ENCODE measurements at regions not wholly inside any gene's neighbourhood (a gene's known extent, or its start where the extent isn't known, plus 50 kb on each side); places are given as distances from the start of the nearest gene placed in this dataset.
"Not testable (repeated sequence)": the region's sequence is repeated elsewhere in the genome, so short reads cannot be mapped to it uniquely, and the experiment has no call there.

DNA sequence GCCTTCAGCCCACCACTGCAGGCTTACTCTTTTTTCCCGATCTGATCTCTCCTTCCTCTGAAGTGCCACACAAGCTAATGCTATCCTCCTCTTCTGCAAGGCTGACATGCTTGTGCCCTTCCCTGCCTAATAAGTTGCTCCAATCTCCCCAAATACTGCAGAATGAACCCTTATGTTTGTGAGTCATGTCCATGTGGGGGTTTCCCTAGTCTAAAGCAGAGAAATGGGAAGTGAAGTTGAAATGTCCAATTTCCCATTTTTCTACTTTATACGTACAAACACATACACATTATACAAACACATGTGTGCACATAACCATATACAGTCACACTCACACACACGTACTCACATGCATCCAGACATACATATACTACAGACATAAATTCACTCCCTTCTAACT lies 288.1 kb upstream of the CELF4 start:
- no peak overlapping the region for H3K4me3 ChIP-seq (ENCODE audit: low read length)
- no peaks in the 10 kb centered on the region for H3K4me1 ChIP-seq (ENCODE audit: control insufficient read depth, insufficient read depth, low read length)
- H3K27me3 ChIP-seq (ENCODE audit: control insufficient read depth, insufficient read depth): no peaks in the 10 kb centered on the region
- no peaks in the 10 kb centered on the region for H3K9me3 ChIP-seq (ENCODE audit: control insufficient read depth, low read length)
- H3K27ac ChIP-seq (ENCODE audit: low read length): no peak overlapping the region
- intact Hi-C loops (cut with DNase I): no loop called here
- no peak for DNase-seq
- ATAC-seq: no peak
- 82% methylated on average over 3 of the region's 3 CpGs for WGBS

DNA sequence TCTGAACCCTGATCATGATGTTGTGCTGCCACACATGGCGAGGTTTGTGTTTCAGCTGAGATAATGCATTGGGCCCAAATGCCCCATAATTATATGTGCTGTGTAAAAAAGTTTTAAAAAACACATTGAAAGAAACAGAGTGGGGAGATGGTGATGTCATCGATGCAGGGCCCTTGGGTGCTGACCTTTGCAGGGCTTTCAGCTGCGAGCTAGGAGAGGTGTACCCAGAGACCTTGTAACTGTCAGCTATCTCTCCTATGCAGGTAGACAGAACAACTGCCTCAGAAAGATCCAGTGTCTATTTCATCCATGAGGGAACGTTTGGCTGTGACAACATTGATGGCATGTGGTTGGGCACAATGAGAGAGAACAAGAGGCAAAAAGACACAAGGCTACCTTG lies 286.9 kb upstream of the CELF4 start:
- ATAC-seq: no peak
- H3K9me3 ChIP-seq (ENCODE audit: control insufficient read depth, low read length): no peaks in the 10 kb centered on the region
- H3K27me3 ChIP-seq (ENCODE audit: control insufficient read depth, insufficient read depth): no peaks in the 10 kb centered on the region
- no peak overlapping the region for H3K27ac ChIP-seq (ENCODE audit: low read length)
- no peak overlapping the region for H3K4me3 ChIP-seq (ENCODE audit: low read length)
- 70% methylated on average over 4 of the region's 4 CpGs for WGBS
- DNase-seq: no peak
- no peaks in the 10 kb centered on the region for H3K4me1 ChIP-seq (ENCODE audit: control insufficient read depth, insufficient read depth, low read length)
- intact Hi-C loops (cut with DNase I): no loop called here

DNA sequence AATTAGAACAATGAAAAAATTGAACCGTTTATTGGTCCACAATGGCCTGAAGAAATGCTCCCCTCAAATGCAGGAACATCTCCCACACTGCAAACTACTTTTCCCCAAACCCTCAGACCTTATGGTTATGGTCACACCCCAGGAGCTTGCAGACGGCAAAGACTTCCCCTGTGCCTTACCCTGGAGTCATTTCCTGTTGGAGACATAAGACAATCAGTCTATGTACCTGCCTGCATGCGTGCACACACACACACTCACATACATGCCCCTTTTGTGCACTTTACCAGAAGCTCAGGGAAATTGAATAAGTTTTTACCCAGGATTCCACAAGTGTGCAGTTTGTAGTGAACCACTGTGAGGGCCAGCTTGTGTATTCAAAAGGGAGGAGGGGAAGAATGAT lies 281.9 kb upstream of the CELF4 start:
- 72% methylated on average over 3 of the region's 3 CpGs for WGBS
- H3K9me3 ChIP-seq (ENCODE audit: control insufficient read depth, low read length): no peaks in the 10 kb centered on the region
- intact Hi-C loops (cut with DNase I): no loop called here
- no peaks in the 10 kb centered on the region for H3K4me1 ChIP-seq (ENCODE audit: control insufficient read depth, insufficient read depth, low read length)
- ATAC-seq (no peak), DNase-seq (no peak)
- H3K27me3 ChIP-seq (ENCODE audit: control insufficient read depth, insufficient read depth): no peaks in the 10 kb centered on the region
- no peak overlapping the region for H3K27ac ChIP-seq (ENCODE audit: low read length)
- H3K4me3 ChIP-seq (ENCODE audit: low read length): no peak overlapping the region

DNA sequence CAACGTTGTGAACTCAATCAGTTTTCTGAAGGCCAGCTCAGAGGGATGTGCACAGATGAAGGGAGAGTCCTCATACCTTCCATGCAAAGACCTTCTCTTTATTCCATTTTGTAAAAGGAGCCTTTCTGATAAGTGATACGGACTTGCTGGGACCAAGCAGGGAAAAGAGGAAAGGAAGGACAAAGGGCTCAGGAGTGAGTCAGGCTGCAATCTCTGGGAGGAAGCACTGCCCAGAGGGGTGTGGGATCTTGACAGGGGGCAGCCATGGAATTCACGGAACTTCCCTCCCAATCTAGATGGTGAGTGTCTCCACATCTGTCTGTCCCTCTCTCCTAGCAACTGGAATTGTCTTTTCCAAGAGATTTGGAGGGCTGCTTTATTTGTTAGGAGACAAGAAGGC lies 281.4 kb upstream of the CELF4 start:
- intact Hi-C loops (cut with DNase I): no loop called here
- DNase-seq: no peak
- Histone ChIP-seq H3K4me1 (ENCODE audit: control insufficient read depth, insufficient read depth, low read length) (no peaks in the 10 kb centered on the region), H3K27ac (ENCODE audit: low read length) (no peak overlapping the region), H3K9me3 (ENCODE audit: control insufficient read depth, low read length) (no peaks in the 10 kb centered on the region), H3K4me3 (ENCODE audit: low read length) (no peak overlapping the region), H3K27me3 (ENCODE audit: control insufficient read depth, insufficient read depth) (no peaks in the 10 kb centered on the region)
- 41% methylated on average over 3 of the region's 3 CpGs for WGBS
- peak in 1 of 2 donors; percentile 61 for ATAC-seq

DNA sequence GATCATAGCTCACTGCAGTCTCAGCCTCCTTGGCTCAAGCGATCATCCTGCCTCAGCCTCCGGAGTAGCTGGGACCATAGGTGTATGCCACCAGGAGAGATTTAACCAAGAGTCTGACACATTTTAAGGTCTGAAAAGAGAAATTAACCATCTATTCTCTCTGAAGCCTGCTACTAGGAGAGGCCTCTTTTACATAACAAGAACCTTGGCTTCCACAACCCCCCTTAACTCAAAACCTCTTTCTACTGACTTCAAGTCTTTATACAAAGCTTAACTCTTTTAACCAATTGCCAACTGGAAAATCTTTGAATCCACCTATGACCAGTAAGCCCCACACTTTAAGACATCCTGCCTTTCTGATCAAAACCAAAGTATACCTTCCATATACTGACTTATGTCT lies 279.9 kb upstream of the CELF4 start:
- no peak for DNase-seq
- no peak for ATAC-seq
- WGBS: 88% methylated on average over 2 of the region's 2 CpGs
- Histone ChIP-seq H3K4me1 (ENCODE audit: control insufficient read depth, insufficient read depth, low read length) (no peaks in the 10 kb centered on the region), H3K9me3 (ENCODE audit: control insufficient read depth, low read length) (no peaks in the 10 kb centered on the region), H3K4me3 (ENCODE audit: low read length) (no peak overlapping the region), H3K27ac (ENCODE audit: low read length) (no peak overlapping the region), H3K27me3 (ENCODE audit: control insufficient read depth, insufficient read depth) (no peaks in the 10 kb centered on the region)
- intact Hi-C loops (cut with DNase I): no loop called here

DNA sequence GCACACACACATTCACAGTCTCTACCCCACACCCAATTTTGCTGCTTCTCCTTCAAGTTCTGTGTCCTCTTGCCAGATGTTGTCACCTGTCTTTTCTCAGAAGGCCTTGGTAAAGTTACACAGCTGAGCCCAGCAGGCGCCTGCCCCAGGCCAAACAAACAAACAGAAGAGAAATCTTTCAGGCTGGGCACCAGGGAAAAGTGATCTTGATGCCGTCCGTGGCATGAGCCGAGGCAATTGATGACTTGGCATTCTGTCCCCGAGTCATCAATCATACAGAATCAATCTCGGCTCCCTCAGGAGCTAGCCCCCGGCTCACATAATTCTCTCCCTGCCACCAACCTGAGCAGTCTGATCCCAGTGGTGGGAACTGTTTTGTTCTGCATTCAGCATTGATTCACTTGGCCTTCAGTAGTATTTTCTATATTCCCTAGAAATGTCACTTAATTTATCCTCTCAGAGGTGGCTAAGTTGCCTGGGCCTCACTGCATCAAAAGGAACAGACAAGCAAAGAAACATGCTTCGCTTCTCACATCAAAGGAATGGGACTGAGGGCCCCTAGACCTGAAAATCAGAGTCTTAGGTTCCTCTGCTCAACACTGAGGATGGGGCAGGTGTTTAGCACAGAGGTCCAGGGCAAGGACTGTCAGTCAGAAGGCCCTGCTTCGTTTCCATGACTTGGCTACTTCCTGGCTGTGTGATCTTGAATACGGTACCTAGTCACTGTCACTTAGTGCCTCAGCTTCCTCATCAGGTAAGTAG lies 278.8 kb upstream of the CELF4 start:
- 68% methylated on average over 10 of the region's 10 CpGs for WGBS
- intact Hi-C loops (cut with DNase I): no loop called here
- no peak for ATAC-seq

DNA sequence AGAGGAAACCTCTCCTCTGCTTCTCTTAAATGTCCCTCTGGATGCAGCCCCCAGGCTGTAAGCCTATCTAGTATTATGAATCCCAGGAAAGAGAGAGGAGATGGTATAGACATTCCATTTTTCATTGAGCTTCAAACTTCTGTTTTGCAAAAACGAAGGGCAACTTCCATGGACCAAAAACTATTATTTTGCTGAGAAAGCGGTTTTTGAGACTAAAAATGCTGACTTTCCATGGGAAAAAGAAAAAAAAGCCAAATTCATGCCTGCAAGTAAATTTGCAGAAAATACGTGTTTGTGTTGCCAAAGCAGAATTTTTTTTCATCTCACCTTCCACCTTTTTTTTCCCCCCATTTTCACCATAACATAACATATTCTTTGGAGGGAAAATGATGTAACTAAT lies 272.5 kb upstream of the CELF4 start:
- 76% methylated on average over 3 of the region's 3 CpGs for WGBS
- ATAC-seq (no peak), DNase-seq (no peak)
- H3K4me1 ChIP-seq (ENCODE audit: control insufficient read depth, insufficient read depth, low read length): no peaks in the 10 kb centered on the region
- intact Hi-C loops (cut with DNase I): no loop called here
- no peaks in the 10 kb centered on the region for H3K27me3 ChIP-seq (ENCODE audit: control insufficient read depth, insufficient read depth)
- H3K27ac ChIP-seq (ENCODE audit: low read length): no peak overlapping the region
- H3K9me3 ChIP-seq (ENCODE audit: control insufficient read depth, low read length): no peaks in the 10 kb centered on the region
- H3K4me3 ChIP-seq (ENCODE audit: low read length): no peak overlapping the region

More for the DNA sequence above, 278.8 kb upstream of the CELF4 start:
- H3K4me3 ChIP-seq (ENCODE audit: low read length): no peak overlapping the region
- H3K27ac ChIP-seq (ENCODE audit: low read length): no peak overlapping the region
- no peak for DNase-seq
- no peaks in the 10 kb centered on the region for H3K27me3 ChIP-seq (ENCODE audit: control insufficient read depth, insufficient read depth)
- H3K9me3 ChIP-seq (ENCODE audit: control insufficient read depth, low read length): no peaks in the 10 kb centered on the region
- H3K4me1 ChIP-seq (ENCODE audit: control insufficient read depth, insufficient read depth, low read length): no peaks in the 10 kb centered on the region

DNA sequence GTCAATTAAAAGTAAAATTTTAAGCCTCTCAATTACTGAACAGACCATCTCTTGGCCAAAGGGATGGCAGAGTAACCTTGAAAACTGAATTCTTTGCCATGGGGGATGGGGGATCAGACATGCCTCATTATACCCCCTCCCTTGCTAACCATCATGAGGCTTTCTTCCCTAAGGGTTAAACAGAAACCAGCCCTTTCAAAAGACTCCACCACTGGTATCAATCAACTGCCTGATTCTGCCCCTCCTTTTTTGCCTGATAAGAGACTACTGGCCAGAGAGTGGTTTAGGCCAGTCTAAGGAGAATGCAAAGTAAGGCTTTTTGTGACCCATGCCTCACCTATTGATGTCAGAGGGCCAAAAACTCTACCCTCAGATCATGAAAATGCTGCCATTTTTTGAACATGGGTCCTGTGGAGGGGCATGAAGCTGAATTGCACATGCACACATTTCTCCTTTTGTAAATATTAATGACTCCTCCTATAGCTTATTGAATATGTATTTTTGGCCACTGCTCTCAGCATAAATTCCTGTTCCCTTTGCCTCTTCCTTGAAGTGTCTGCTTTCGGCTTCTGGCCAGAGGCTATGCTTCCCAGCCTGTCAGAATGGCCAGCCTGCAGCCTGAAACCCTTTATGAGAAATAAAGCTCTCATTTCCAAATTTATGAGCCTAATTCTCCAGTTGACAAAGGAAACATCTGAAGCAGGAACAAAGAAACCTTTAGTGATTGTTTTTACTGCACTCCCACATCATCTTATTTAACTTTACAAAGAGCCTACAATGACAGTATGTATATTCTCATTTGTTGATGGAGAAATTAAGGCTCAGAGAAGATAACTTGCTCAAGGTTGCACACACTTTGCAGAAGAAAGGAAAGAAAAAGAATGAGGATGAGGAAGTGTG lies 270.7 kb upstream of the CELF4 start:
- ATAC-seq: no peak

DNA sequence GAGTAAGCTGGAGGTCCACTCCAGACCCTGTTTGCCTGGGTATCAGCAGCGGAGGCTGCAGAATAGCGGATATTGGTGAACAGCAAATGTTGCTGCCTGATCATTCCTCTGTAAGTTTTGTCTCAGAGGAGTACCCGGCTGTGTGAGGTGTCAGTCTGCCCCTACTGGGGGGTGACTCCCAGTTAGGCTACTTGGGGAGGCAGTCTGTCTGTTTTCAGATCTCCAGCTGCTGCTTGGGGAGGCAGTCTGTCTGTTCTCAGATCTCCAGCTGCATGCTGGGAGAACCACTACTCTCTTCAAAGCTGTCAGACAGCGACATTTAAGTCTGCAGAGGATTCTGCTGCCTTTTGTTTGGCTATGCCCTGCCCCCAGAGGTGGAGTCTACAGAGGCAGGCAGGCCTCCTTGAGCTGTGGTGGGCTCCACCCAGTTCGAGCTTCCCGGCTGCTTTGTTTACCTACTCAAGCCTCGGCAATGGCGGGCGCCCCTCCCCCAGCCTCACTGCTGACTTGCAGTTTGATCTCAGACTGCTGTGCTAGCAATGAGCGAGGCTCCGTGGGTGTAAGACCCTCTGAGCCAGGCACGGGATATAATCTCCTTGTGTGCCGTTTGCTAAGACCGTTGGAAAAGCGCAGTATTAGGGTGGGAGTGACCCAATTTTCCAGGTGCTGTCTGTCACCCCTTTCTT lies 266.6 kb upstream of the CELF4 start:
- H3K27me3 ChIP-seq (ENCODE audit: control insufficient read depth, insufficient read depth); H3K9me3 ChIP-seq (ENCODE audit: control insufficient read depth, low read length); H3K4me1 ChIP-seq (ENCODE audit: control insufficient read depth, insufficient read depth, low read length); DNase-seq; H3K27ac ChIP-seq (ENCODE audit: low read length); intact Hi-C loops (cut with DNase I); ATAC-seq; H3K4me3 ChIP-seq (ENCODE audit: low read length): not testable (repeated sequence)
- 92% methylated on average over 15 of the region's 15 CpGs for WGBS

More for the DNA sequence above, 270.7 kb upstream of the CELF4 start:
- no peaks in the 10 kb centered on the region for H3K4me1 ChIP-seq (ENCODE audit: control insufficient read depth, insufficient read depth, low read length)
- no peaks in the 10 kb centered on the region for H3K9me3 ChIP-seq (ENCODE audit: control insufficient read depth, low read length)
- WGBS: 65% methylated on average over 1 of the region's 1 CpG
- intact Hi-C loops (cut with DNase I): no loop called here
- no peak overlapping the region for H3K4me3 ChIP-seq (ENCODE audit: low read length)
- no peaks in the 10 kb centered on the region for H3K27me3 ChIP-seq (ENCODE audit: control insufficient read depth, insufficient read depth)
- no peak for DNase-seq
- H3K27ac ChIP-seq (ENCODE audit: low read length): no peak overlapping the region

DNA sequence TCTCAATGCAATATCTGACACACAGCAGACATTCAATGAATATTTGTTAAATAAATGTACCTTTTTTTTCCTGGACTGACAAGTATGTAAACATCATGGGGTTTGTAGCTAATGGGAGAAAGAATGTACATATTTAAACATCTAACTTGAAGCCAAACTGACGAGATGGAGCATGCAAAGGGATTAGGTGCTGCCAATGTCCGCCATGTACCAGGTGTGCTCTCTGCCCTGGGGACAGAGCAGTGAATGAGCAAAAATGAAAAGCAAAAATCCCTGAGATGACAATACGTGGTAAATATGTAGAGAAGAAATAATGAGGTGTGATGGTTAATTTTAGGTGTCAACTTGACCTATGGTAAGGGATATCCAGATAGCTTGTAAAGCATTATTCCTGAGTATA lies 247.4 kb upstream of the CELF4 start:
- Histone ChIP-seq H3K27me3 (ENCODE audit: control insufficient read depth, insufficient read depth) (no peaks in the 10 kb centered on the region), H3K4me3 (ENCODE audit: low read length) (no peak overlapping the region), H3K27ac (ENCODE audit: low read length) (no peak overlapping the region), H3K9me3 (ENCODE audit: control insufficient read depth, low read length) (no peaks in the 10 kb centered on the region), H3K4me1 (ENCODE audit: control insufficient read depth, insufficient read depth, low read length) (no peaks in the 10 kb centered on the region)
- DNase-seq (no peak), ATAC-seq (no peak)
- 74% methylated on average over 3 of the region's 3 CpGs for WGBS
- intact Hi-C loops (cut with DNase I): no loop called here
